Adrenal gland (tissue), 5 donors: ENCODE measurements at regions not wholly inside any gene's neighbourhood (a gene's known extent, or its start where the extent isn't known, plus 50 kb on each side); places are given as distances from the start of the nearest gene placed in this dataset.

Experiments
- CTCF ChIP-seq, 6 experiments: fragments of 450-650 bp in 4 of 6; fragments of 200-600 bp in 2 of 6; sonication (generic) in 1 of 6; IDR thresholded peaks; 1 replicate in 5 of 6; 2 replicates in 1 of 6; pipeline versions ENCODE4 v1.5.1 to v1.8.0; 2016 to 2021; ENCODE audit warnings: antibody characterized with exemption in 6 of 6, mild to moderate bottlenecking in 2 of 6, moderate library complexity in 1 of 6
- POLR2A ChIP-seq, 2 donors: fragments of 450-650 bp; IDR thresholded peaks; one replicate each; pipeline ENCODE4 v1.6.1; 2017; ENCODE audit warnings: antibody characterized with exemption in 2 of 2, mild to moderate bottlenecking in 2 of 2, moderate library complexity in 1 of 2
- donor health status: DM: no; HTN: no; CAD: no.

- TF ChIP-seq CTCF (IDR thresholded peaks at IDR 0.05): no peak
- TF ChIP-seq POLR2A (IDR thresholded peaks at IDR 0.05): no peak
These were observed 505.2 kb downstream of the PLPP3 start for GRCh38 chr1:56074007-56074651.
